Ovary (tissue), 3 donors: ENCODE measurements at regions not wholly inside any gene's neighbourhood (a gene's known extent, or its start where the extent isn't known, plus 50 kb on each side); places are given as distances from the start of the nearest gene placed in this dataset.

ENCODE experiments used
- POLR2A ChIP-seq: fragments of 450-650 bp; IDR thresholded peaks from one replicate; pipeline ENCODE4 v1.6.1; 2017; ENCODE audit warnings: antibody characterized with exemption, mild to moderate bottlenecking, moderate library complexity
- TF ChIP-seq, protein P1 (sequence below), 3 donors: fragments of 450-650 bp in 2 of 3; fragments of 200-600 bp in 1 of 3; IDR thresholded peaks; one replicate each; pipeline versions ENCODE4 v1.5.1 to v1.8.0; 2016 to 2022; ENCODE audit warnings: antibody characterized with exemption in 3 of 3, mild to moderate bottlenecking in 1 of 3
- donor health status: DM: no; HTN: no; CAD: no.

DNA sequence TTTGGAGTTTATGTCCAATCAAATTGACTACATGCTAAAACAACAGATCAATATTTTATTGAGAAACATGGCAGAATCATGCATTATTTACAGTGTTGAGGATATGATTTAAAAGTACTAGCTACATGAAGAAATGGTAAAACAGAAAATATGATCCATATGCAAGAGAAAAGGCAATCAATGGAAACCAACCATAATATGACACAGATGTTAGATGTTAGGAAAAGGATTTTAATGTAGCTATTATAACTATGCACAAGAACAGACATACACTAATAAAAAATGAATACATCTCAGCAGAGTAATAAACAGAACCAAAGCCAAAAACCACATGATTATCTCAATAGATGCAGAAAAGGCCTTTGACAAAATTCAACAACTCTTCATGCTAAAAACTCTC, 166.2 kb upstream of the CACNA2D1 start:
- TF ChIP-seq POLR2A = no peak
- TF ChIP-seq, protein P1, sequence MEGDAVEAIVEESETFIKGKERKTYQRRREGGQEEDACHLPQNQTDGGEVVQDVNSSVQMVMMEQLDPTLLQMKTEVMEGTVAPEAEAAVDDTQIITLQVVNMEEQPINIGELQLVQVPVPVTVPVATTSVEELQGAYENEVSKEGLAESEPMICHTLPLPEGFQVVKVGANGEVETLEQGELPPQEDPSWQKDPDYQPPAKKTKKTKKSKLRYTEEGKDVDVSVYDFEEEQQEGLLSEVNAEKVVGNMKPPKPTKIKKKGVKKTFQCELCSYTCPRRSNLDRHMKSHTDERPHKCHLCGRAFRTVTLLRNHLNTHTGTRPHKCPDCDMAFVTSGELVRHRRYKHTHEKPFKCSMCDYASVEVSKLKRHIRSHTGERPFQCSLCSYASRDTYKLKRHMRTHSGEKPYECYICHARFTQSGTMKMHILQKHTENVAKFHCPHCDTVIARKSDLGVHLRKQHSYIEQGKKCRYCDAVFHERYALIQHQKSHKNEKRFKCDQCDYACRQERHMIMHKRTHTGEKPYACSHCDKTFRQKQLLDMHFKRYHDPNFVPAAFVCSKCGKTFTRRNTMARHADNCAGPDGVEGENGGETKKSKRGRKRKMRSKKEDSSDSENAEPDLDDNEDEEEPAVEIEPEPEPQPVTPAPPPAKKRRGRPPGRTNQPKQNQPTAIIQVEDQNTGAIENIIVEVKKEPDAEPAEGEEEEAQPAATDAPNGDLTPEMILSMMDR (IDR thresholded peaks at IDR 0.05) = no peak
